AG04450 (cell line): ENCODE measurements at regions not wholly inside any gene's neighbourhood (a gene's known extent, or its start where the extent isn't known, plus 50 kb on each side); places are given as distances from the start of the nearest gene placed in this dataset.
"Not testable (repeated sequence)": the region's sequence is repeated elsewhere in the genome, so short reads cannot be mapped to it uniquely, and the experiment has no call there.

Source experiments
- CTCF ChIA-PET: fragments of 300-600, 350-600 bp; formaldehyde crosslinking; extraction: SDS; loops from one replicate; lab custom pipeline; 2022; ENCODE audit warnings: antibody characterized with exemption, inconsistent platforms; lab: Charles Lee
- POLR2A ChIA-PET: fragments of 350-600 bp; formaldehyde crosslinking; extraction: SDS; loops from one replicate; lab custom pipeline; 2021; ENCODE audit warnings: antibody characterized with exemption, inconsistent platforms; lab: Yijun Ruan, JAX
- DNase-seq: peaks from one replicate; pipeline ENCODE4 v3.0.0-alpha.2; 2011; ENCODE audit warnings: low read depth, low spot score
- H3K27ac ChIP-seq: one replicate; pipeline ENCODE4 v1.5.1; 2012; ENCODE audit warnings: low read depth, low read length, control low read depth
- H3K27me3 ChIP-seq: one replicate; pipeline ENCODE4 v1.6.0; 2012; ENCODE audit warnings: low read length; ENCODE audit not compliant: control insufficient read depth, insufficient read depth
- H3K4me3 ChIP-seq: 2 replicates; pipeline ENCODE4 v1.5.1; 2011; ENCODE audit warnings: mild to moderate bottlenecking, low read depth, low read length, control low read depth
- H3K9me3 ChIP-seq: 2 replicates; pipeline ENCODE4 v1.5.1; 2012; ENCODE audit warnings: low read length; ENCODE audit not compliant: control insufficient read depth, insufficient read depth
- CTCF ChIP-seq: IDR thresholded peaks from 2 replicates; pipeline ENCODE4 v1.5.1; 2011; ENCODE audit warnings: low read depth, low read length, control low read depth, inconsistent platforms

DNA sequence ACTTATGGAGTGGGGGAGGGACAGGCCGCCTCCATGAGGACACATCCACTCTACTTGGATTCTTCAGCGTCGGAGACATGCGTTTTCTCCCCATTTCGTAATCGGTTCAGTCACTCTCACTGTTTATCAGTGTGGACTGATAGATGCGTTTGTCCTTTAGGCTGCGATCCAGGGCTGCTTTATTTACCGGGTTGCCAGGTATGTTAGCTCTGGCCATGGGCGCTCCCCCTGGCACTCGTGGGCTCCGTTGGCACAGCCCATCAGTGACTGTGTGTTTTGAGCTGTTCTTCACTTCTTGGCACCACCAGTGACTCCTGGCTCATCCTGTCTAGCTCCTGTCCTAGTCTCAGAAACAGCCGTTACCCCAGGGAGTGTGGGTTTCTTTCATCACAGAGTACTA is 1203.3 kb downstream of the BRD1 start:
- Histone ChIP-seq H3K9me3 (peaks cover 78% of the 10 kb centered on the region), H3K4me3 (no peak overlapping the region), H3K27me3 (no peaks in the 10 kb centered on the region), H3K27ac (no peak overlapping the region)
- TF ChIP-seq CTCF: no peak
- no peak for DNase-seq
- CTCF ChIA-PET: no interaction called here
- POLR2A ChIA-PET: no interaction called here

DNA sequence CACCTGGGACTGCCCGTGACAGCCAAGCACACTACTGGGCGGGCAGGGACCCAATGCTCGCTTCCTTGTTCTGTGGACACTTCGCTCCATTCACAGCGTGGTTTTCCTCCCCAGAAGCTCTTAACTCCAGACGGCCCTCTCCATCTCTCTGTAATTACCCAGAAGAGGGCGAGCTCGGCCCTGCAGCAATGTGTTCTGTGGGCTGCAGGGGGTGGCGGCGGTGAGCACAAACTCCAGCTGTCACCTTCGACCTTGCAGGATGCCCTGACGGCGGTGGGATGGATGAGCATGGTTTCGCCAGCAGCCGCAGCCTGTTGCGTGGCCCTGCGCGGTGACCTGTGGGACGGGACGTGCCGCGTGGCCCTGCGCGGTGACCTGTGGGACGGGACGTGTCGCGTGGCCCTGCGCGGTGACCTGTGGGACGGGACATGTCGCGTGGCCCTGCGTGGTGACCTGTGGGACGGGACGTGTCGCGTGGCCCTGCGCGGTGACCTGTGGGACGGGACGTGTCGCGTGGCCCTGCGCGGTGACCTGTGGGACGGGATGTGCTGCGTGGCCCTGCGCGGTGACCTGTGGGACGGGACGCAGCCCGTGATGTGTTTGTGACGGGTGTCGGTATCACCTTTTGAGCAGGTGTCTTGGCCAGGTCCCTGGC is 1204.7 kb downstream of the BRD1 start:
- CTCF ChIA-PET: no interaction called here
- no peak for DNase-seq
- TF ChIP-seq CTCF: no peak
- Histone ChIP-seq H3K27ac (no peak overlapping the region), H3K4me3 (no peak overlapping the region), H3K9me3 (peaks cover 72% of the 10 kb centered on the region), H3K27me3 (no peaks in the 10 kb centered on the region)
- POLR2A ChIA-PET: no interaction called here

DNA sequence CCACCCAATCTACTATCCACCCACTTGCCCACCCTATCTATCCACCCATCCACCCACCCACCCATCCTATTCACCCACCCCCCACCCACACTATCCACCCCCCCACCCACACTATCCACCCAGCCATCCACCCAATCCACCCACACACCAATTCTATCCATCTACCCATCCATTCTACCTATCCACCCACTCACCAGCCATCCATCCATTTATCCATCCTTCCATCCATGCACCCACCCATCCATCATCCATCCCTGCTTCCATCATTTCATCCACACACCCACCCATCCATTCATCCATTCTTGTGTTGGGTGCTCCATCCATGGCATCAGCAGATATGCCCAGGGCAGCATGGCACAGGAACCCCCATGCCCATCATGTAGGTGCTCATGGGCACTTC is 1206.6 kb downstream of the BRD1 start:
- TF ChIP-seq CTCF: no peak
- H3K27ac ChIP-seq: no peak overlapping the region
- H3K27me3 ChIP-seq: no peaks in the 10 kb centered on the region
- no peak overlapping the region for H3K4me3 ChIP-seq
- peaks cover 78% of the 10 kb centered on the region for H3K9me3 ChIP-seq
- DNase-seq: no peak
- ChIA-PET CTCF (no interaction called here), POLR2A (no interaction called here)

- H3K9me3 ChIP-seq: peaks cover 83% of the 10 kb centered on the region
- POLR2A ChIA-PET, H3K27me3 ChIP-seq, H3K27ac ChIP-seq, CTCF ChIA-PET, DNase-seq, H3K4me3 ChIP-seq: not testable (repeated sequence)
Measured at GRCh38 chr22:48620460-48620859, 1207.2 kb downstream of the BRD1 start.

- Histone ChIP-seq H3K27me3 (no peaks in the 10 kb centered on the region), H3K27ac (no peak overlapping the region), H3K4me3 (no peak overlapping the region), H3K9me3 (peaks cover 83% of the 10 kb centered on the region)
- no peak for DNase-seq
- ChIA-PET POLR2A (no interaction called here), CTCF (no interaction called here)
- no peak for TF ChIP-seq CTCF
Measured at GRCh38 chr22:48619721-48620120, 1208.0 kb downstream of the BRD1 start.
